Ovary (tissue), 7 donors: ENCODE measurements at regions not wholly inside any gene's neighbourhood (a gene's known extent, or its start where the extent isn't known, plus 50 kb on each side); places are given as distances from the start of the nearest gene placed in this dataset.
"Not testable (repeated sequence)": the region's sequence is repeated elsewhere in the genome, so short reads cannot be mapped to it uniquely, and the experiment has no call there.

ENCODE experiments used
- DNase-seq, 5 donors: peaks; one replicate each; pipeline ENCODE4 v3.0.0-alpha.2; 2019 to 2020
- H3K27ac ChIP-seq, 2 donors: fragments of 200-600 bp; one replicate each; pipeline versions ENCODE4 v1.5.1 to v1.8.0; 2019 to 2022
- H3K27me3 ChIP-seq: fragments of 200-600 bp; one replicate; pipeline ENCODE4 v1.8.0; 2022
- H3K36me3 ChIP-seq: fragments of 200-600 bp; sonication (generic); one replicate; pipeline ENCODE4 v1.5.1; 2019
- H3K4me1 ChIP-seq: one replicate; pipeline ENCODE4 v1.8.1; 2013; ENCODE audit warnings: mild to moderate bottlenecking, moderate library complexity; ENCODE audit not compliant: insufficient read depth
- H3K4me3 ChIP-seq: fragments of 200-600 bp; sonication (generic); one replicate; pipeline ENCODE4 v1.5.1; 2017
- H3K9me3 ChIP-seq, 2 donors: fragments of 200-600 bp in 1 of 2; sonication (generic) in 1 of 2; one replicate each; pipeline versions ENCODE4 v1.5.1 to v1.8.1; 2013 to 2019; ENCODE audit warnings: mild to moderate bottlenecking in 1 of 2, moderate library complexity in 1 of 2
- WGBS, 3 donors: extraction: QIAGEN DNeasy Blood & Tissue Kit in 1 of 3; methylation state at CpG; one replicate each; pipeline versions ENCODE4 v1.1.5 to v1.1.7; 2013 to 2017; 5-methylcytosine and 5-hydroxymethylcytosine counted together
- intact Hi-C, 4 donors: fragments of 100-400 bp; cut with DNase I; formaldehyde crosslinking; loops; one replicate each; pipeline versions ENCODE4 v1.11.0 to v1.15.1; 2022 to 2023
- donor health status: DM: no; HTN: no; CAD: no; lungs with moderate emphysema.
- donor health status: DM: no; HTN: no; CAD: no.
- donor health status: Bipolar disorder and iron deficiency.
- donor health status: DM: no; HTN: no; CAD: no.
- donor health status: DM: yes; HTN: yes; CAD: no.

DNA sequence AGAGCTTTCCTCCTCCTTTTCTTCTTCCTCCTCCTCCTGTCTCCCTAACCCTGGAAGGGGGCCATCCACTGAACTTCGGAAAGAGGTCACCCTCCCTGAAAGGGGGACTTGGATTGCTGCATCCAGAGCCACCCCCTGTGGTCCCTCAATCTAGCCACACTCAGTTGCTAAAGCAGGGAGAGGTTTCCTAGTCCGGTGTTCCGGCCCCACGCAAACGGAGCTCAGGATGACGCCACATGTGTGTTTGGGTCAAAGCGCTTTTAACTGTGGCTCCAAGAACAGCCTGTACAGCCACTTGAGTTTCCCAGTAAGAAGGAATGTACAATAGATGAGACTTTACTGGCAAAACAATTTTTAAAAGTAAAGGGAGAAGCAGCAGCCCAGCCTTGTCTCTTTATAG is 206.9 kb upstream of the IRF2BP2 start:
- 35 to 51% (median 38%) methylated on average over 6 to 7 of the region's 7 CpGs for WGBS, 3 donors
- DNase-seq: peak in 4 of 5 donors; percentile 51 to 75 (median 62)
- H3K27me3 ChIP-seq, H3K4me3 ChIP-seq, H3K9me3 ChIP-seq, intact Hi-C loops, H3K27ac ChIP-seq, H3K4me1 ChIP-seq, H3K36me3 ChIP-seq: not testable (repeated sequence)

GRCh38 chr1:234816186-234816851 is 206.3 kb upstream of the IRF2BP2 start:
- H3K36me3 ChIP-seq, H3K27ac ChIP-seq, H3K4me1 ChIP-seq, H3K9me3 ChIP-seq, H3K27me3 ChIP-seq, intact Hi-C loops: not testable (repeated sequence)
- peak overlapping the region; percentile 5 for H3K4me3 ChIP-seq
- peak; percentile 53 to 79 (median 61) for DNase-seq
- WGBS, 3 donors: 20 to 29% (median 24%) methylated on average over 15 to 20 of the region's 26 CpGs

DNA sequence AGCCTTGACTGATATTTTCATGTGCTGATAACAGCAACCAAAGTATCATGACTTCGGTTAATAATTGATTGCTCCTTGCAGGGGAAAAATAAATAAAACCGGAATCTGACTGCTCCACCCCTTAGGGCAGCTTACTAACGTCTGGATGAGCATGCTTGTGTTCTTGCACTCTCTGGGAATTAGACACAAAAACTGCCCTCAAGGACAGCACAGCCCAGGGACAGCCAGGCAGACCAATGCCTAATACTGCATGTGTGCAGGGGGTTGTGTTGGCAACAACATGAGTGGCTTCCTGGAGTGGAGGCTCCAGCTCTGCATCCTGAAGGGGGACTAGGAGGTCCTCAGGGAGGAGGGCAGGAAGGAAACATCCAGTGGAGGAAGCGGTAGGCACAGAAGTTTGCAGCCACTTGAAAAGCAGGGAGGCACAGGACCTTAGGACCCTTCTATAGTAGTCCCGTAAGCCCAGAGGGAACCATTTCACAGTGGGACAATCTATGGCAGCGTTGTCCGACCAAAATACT is 205.4 kb upstream of the IRF2BP2 start:
- H3K27me3 ChIP-seq, H3K4me3 ChIP-seq, H3K4me1 ChIP-seq, H3K27ac ChIP-seq, H3K36me3 ChIP-seq, DNase-seq, intact Hi-C loops, H3K9me3 ChIP-seq: not testable (repeated sequence)
- WGBS, 3 donors: 54 to 79% (median 56%) methylated on average over 4 to 6 of the region's 7 CpGs

GRCh38 chr1:234814235-234814634 is 204.3 kb upstream of the IRF2BP2 start:
- H3K27ac ChIP-seq, H3K9me3 ChIP-seq, H3K4me1 ChIP-seq, intact Hi-C loops, DNase-seq, H3K36me3 ChIP-seq, H3K4me3 ChIP-seq, H3K27me3 ChIP-seq: not testable (repeated sequence)
- WGBS, 3 donors: 94 to 100% (median 97%) methylated on average over 2 to 3 of the region's 7 CpGs

- H3K27ac ChIP-seq, H3K36me3 ChIP-seq, H3K4me3 ChIP-seq, H3K9me3 ChIP-seq, H3K4me1 ChIP-seq, H3K27me3 ChIP-seq, DNase-seq, intact Hi-C loops: not testable (repeated sequence)
- WGBS, 3 donors: 87 to 91% (median 90%) methylated on average over 6 of the region's 6 CpGs
These were observed 201.8 kb upstream of the IRF2BP2 start for GRCh38 chr1:234811824-234812223.

GRCh38 chr1:234810726-234811125 is 200.7 kb upstream of the IRF2BP2 start:
- H3K4me1 ChIP-seq, H3K36me3 ChIP-seq, DNase-seq, H3K27me3 ChIP-seq, intact Hi-C loops, H3K4me3 ChIP-seq, H3K27ac ChIP-seq, H3K9me3 ChIP-seq: not testable (repeated sequence)
- 77 to 90% (median 88%) methylated on average over 3 to 4 of the region's 4 CpGs for WGBS, 3 donors

GRCh38 chr1:234809854-234810245 is 199.9 kb upstream of the IRF2BP2 start:
- H3K27me3 ChIP-seq, H3K36me3 ChIP-seq, H3K9me3 ChIP-seq, H3K4me3 ChIP-seq, intact Hi-C loops, DNase-seq, H3K4me1 ChIP-seq, H3K27ac ChIP-seq: not testable (repeated sequence)
- 46 to 58% (median 51%) methylated on average over 5 of the region's 5 CpGs for WGBS, 3 donors

DNA sequence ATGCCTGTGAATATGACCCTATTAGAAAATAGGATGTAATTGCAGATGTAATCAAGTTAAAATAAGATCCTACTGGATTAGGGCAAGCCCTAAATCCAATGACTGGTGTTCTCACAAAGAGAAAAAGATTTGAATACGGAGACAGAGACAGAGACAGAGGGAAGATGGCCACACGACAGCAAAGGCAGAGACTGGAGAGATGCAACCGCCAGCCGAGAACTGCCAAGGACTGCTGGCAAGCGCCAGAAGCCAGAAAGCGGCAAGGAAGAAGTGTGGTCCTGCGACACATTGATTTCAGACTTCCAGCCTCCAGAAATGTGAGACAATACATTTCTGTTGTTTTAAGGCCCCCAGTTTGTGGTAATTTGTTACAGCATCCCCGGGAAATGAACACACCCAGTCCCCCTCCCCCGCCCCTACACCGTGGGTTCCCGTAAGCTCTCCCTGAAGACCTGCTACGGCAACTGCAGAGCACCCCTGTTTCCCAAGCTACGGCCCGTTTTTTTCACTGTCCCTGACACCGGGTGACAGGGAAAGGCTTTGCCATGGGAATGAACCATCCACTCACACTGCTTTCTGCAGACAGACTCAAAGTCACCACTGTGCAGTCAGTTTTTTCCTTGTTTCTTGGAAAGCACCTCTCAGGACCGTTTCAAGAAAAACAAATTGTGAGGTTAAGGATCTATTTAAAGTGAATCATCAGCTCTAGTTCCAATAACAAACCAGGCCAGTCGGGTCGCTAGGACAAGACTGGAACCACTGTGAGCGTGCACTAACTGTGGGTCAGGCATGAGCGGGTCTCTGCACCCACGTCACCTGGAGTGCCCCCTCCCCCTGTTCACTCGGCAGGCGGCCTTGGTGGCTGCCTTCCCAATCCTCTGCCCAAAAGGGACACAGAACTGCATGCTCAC is 199.2 kb upstream of the IRF2BP2 start:
- WGBS, 3 donors: 42 to 50% (median 48%) methylated on average over 15 of the region's 23 CpGs

GRCh38 chr1:234808459-234808858 is 198.5 kb upstream of the IRF2BP2 start:
- H3K4me3 ChIP-seq, H3K27ac ChIP-seq, H3K4me1 ChIP-seq, intact Hi-C loops, H3K9me3 ChIP-seq, H3K27me3 ChIP-seq, H3K36me3 ChIP-seq, DNase-seq: not testable (repeated sequence)
- 49 to 60% (median 53%) methylated on average over 3 to 4 of the region's 7 CpGs for WGBS, 3 donors

More for the DNA sequence above, 199.2 kb upstream of the IRF2BP2 start:
- H3K27me3 ChIP-seq, intact Hi-C loops, H3K27ac ChIP-seq, H3K4me3 ChIP-seq, H3K4me1 ChIP-seq, H3K36me3 ChIP-seq, H3K9me3 ChIP-seq: not testable (repeated sequence)
- DNase-seq: peak in 1 of 5 donors; percentile 30

- intact Hi-C loops, H3K36me3 ChIP-seq, H3K27ac ChIP-seq, DNase-seq, H3K27me3 ChIP-seq, H3K4me3 ChIP-seq, H3K4me1 ChIP-seq, H3K9me3 ChIP-seq: not testable (repeated sequence)
- 74 to 87% (median 79%) methylated on average over 3 to 5 of the region's 8 CpGs for WGBS, 3 donors
These were observed 197.7 kb upstream of the IRF2BP2 start for GRCh38 chr1:234807705-234808104.

DNA sequence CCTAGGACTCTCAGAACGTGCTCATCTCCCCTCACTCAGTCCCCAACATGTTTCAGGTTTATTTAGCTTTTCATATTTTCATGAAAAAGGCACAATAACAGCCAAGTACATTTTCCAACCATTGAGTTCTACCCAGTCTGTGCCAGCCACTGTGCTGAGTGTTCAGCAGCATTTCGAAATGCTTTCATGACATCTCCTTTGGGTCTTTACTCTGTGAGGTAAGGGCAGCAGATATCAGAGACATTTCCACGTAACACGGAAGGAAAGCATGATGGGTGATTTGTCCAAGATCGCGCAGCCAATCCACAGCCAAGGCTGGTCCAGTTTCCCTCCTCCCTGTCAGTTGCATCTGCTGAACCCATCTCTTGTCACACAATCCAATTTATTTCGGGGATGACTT is 192.6 kb upstream of the IRF2BP2 start:
- DNase-seq, H3K4me1 ChIP-seq, H3K27me3 ChIP-seq, intact Hi-C loops, H3K9me3 ChIP-seq, H3K27ac ChIP-seq, H3K36me3 ChIP-seq, H3K4me3 ChIP-seq: not testable (repeated sequence)
- WGBS, 3 donors: 85 to 91% (median 89%) methylated on average over 7 of the region's 7 CpGs

DNA sequence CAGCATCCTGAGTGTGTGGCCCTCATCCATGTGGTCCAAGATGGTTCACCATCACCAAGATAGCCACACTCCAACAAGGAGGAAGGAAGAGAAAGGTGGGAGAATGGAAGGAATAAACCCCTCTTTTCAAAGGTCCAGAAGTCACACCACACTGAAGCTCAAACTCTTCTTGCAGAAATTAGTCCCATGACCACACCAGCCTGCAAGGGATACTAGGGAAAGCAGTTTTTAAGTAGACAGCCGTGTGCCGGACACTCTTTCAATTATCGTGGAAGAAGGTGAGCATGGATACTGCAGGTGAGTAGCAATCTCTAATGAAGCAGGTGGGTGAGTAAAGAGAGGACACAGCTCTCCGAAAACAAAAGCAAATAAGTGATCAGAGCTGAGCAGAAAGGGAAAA is 191.7 kb upstream of the IRF2BP2 start:
- H3K4me1 ChIP-seq, H3K9me3 ChIP-seq, H3K27ac ChIP-seq, intact Hi-C loops, H3K27me3 ChIP-seq, H3K4me3 ChIP-seq, DNase-seq, H3K36me3 ChIP-seq: not testable (repeated sequence)
- WGBS, 3 donors: 86 to 93% (median 90%) methylated on average over 4 of the region's 4 CpGs
